Mesothelial cell of epicardium (in vitro differentiated cells): ENCODE measurements at regions not wholly inside any gene's neighbourhood (a gene's known extent, or its start where the extent isn't known, plus 50 kb on each side); places are given as distances from the start of the nearest gene placed in this dataset.

Experiments used
- DNase-seq, 2 experiments: peaks; one replicate each; pipeline ENCODE4 v3.0.0; 2021; ENCODE audit warnings: low spot score in 2 of 2; ENCODE audit not compliant: unreplicated experiment in 2 of 2
- H3K27ac Mint-ChIP-seq: 2 replicates; pipeline ENCODE4 v1.8.0; 2021; ENCODE audit warnings: mixed read lengths
- H3K27me3 Mint-ChIP-seq: 2 replicates; pipeline ENCODE4 v1.8.0; 2021; ENCODE audit warnings: low read depth, mixed read lengths
- H3K36me3 Mint-ChIP-seq: 2 replicates; pipeline ENCODE4 v1.8.0; 2021; ENCODE audit warnings: mixed read lengths
- H3K4me1 Mint-ChIP-seq: 2 replicates; pipeline ENCODE4 v1.8.0; 2021; ENCODE audit warnings: mixed read lengths
- H3K4me3 Mint-ChIP-seq: 2 replicates; pipeline ENCODE4 v1.8.0; 2021; ENCODE audit warnings: mild to moderate bottlenecking, moderate library complexity, mixed read lengths
- H3K9me3 Mint-ChIP-seq: 2 replicates; pipeline ENCODE4 v1.8.0; 2021; ENCODE audit warnings: mixed read lengths
- CTCF ChIP-seq: fragments of 200-600 bp; sonication (generic); IDR thresholded peaks from one replicate; pipeline ENCODE4 v1.5.0; 2021; ENCODE audit warnings: antibody characterized with exemption; ENCODE audit not compliant: unreplicated experiment

GRCh38 chr4:152224721-152225420 is 311.0 kb downstream of the FBXW7 start:
- Mint-ChIP-seq H3K27me3 (no peaks in the 10 kb centered on the region), H3K9me3 (no peaks in the 10 kb centered on the region), H3K36me3 (no peaks in the 10 kb centered on the region), H3K27ac (peak overlapping the region; percentile 87), H3K4me3 (no peak overlapping the region), H3K4me1 (peaks cover 3% of the 10 kb centered on the region)
- DNase-seq = no peak
- TF ChIP-seq CTCF = no peak

GRCh38 chr4:152224223-152224622 is 311.7 kb downstream of the FBXW7 start:
- no peaks in the 10 kb centered on the region for H3K36me3 Mint-ChIP-seq
- no peaks in the 10 kb centered on the region for H3K27me3 Mint-ChIP-seq
- no peak for TF ChIP-seq CTCF
- DNase-seq = no peak
- peaks cover 3% of the 10 kb centered on the region for H3K4me1 Mint-ChIP-seq
- H3K27ac Mint-ChIP-seq = peak overlapping the region; percentile 87
- no peak overlapping the region for H3K4me3 Mint-ChIP-seq
- no peaks in the 10 kb centered on the region for H3K9me3 Mint-ChIP-seq

- Mint-ChIP-seq H3K9me3 (no peaks in the 10 kb centered on the region), H3K36me3 (no peaks in the 10 kb centered on the region), H3K4me1 (peaks cover 3% of the 10 kb centered on the region)
Observed at GRCh38 chr4:152223600-152223999, 312.3 kb downstream of the FBXW7 start.

GRCh38 chr4:152221816-152222516 is 313.9 kb downstream of the FBXW7 start:
- Mint-ChIP-seq H3K27ac (no peak overlapping the region), H3K9me3 (no peaks in the 10 kb centered on the region), H3K27me3 (no peaks in the 10 kb centered on the region), H3K4me3 (no peak overlapping the region), H3K4me1 (peaks cover 13% of the 10 kb centered on the region), H3K36me3 (no peaks in the 10 kb centered on the region)
- DNase-seq = no peak
- no peak for TF ChIP-seq CTCF

More at GRCh38 chr4:152223600-152223999, 312.3 kb downstream of the FBXW7 start:
- no peak for TF ChIP-seq CTCF
- Mint-ChIP-seq H3K27ac (no peak overlapping the region), H3K27me3 (no peaks in the 10 kb centered on the region), H3K4me3 (no peak overlapping the region)
- no peak for DNase-seq

GRCh38 chr4:152220201-152220666 is 315.7 kb downstream of the FBXW7 start:
- peaks cover 13% of the 10 kb centered on the region for H3K4me1 Mint-ChIP-seq
- peaks cover 3% of the 10 kb centered on the region for H3K36me3 Mint-ChIP-seq
- H3K27me3 Mint-ChIP-seq = no peaks in the 10 kb centered on the region
- no peak overlapping the region for H3K27ac Mint-ChIP-seq
- peaks cover 8% of the 10 kb centered on the region for H3K9me3 Mint-ChIP-seq
- H3K4me3 Mint-ChIP-seq = no peak overlapping the region
- no peak for TF ChIP-seq CTCF
- DNase-seq = no peak
